Stimulated activated naive CD4-positive, alpha-beta T cell treated with Interleukin-2 at 50 U/mL for 16 hours (primary cell): ENCODE measurements at regions not wholly inside any gene's neighbourhood (a gene's known extent, or its start where the extent isn't known, plus 50 kb on each side); places are given as distances from the start of the nearest gene placed in this dataset.
A peak's percentile ranks its signal among the peaks of the same experiment; 100 is the strongest.

Experiments
- DNase-seq: peaks from one replicate; lab custom pipeline; 2025; lab: John Stamatoyannopoulos, UW

DNA sequence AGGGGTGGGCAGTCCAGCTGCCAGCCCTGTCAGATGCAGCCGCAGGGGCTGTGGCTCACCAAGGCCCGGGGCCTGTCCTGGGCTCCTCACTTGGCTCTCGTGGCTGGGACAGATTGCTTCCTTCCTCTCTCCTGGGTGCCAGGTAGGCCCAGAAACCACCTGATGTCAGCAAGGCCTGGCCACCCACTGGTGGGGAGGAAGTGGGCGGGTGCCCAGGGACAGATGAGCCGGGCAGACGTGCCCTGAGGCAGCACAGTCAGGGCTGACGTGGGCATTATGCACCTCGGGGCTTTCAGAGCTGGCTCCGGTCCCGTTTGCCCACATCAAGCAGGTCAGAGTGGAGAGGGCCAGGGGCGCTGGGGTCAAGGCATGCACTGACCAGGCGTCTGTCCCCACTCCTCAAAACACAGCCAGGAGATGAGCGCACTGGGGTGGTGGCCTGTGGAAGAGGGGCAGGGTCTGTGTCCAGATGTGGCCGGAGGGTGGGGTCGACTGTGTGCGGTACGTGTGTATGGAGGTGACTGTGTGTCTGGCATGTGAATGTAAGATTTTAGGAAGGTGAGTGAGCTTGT is 133.2 kb upstream of the PTPN1 start:
- DNase-seq: no peak

- DNase-seq: no peak
Observed at GRCh38 chr20:50378170-50379000, 131.8 kb upstream of the PTPN1 start.

DNA sequence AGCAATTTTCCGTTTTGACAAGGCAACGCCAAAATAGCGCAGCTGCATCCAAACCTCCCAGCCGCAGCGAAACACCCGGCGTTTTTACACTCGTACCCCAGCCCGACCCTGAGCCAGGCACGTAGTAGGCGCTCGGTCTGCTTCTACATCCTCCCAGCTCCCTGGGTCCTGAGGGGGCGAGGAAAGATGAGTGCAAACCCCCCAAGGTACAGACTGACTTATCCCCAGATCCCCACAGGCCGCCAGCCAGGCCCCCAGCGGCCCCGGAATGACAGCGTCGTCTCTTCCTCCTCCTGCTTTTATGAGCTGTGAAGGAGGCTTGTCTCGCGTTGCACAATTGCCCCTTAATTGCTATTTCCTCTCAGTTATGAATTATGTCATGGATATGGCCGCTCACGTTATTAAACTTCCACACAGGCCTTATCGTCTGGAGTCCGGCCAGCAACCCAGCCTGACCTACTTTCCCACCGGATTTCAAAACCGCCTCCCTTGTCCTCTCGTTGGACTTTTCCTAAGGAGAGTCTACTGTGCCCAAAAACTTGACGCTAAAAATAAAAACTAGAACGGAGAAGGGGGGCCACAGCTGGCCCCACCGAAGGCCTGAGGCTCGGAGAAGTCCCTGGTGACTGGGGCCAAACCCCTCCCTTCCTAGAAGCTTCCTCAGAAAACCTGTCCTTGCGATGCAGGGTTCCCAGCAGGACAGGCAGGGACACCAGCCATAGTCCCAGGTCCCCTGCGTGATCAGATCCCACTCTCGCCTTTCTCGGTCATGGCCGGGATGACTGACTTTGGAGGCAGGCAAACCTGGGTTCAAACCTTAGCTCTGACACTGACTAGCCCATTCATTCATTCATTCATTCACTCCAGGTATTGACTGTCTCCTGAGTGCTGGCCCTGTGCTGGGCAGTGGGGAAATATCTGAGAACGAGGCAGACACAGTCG is 130.9 kb upstream of the PTPN1 start:
- DNase-seq: no peak

DNA sequence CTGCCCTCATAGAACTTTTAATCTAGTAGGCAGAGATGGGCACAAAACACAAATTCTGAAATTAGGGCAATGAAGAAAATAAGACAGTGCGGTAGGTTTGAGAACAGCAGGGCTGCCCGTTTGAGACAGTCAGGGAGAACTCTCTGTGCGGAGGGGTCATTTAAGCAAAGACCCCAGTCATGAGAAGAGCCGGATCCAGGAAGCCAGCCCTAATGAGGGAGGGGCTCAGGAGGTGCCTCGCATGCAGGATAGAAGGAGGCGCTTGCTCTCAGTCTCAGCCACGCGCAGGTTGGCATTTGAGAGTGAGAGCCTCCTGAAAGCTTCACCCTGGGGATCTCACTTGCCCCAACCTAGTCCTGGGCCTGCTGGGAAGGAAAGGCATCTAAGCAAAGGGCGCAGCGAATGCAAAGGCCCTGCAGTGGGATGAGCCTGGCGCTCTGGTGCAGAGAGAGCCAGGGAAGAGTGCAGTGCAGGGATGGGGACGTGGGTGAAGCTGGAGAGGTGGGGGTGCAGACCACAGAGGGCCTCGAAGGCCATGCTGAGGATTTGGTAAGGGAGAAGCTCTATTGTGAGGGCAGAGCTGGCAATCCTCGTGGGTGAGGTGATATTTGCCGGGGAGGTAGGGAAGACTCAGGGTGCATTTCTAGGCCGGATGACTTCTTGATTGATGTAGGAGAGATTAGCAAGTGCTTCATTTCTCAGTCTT is 130.0 kb upstream of the PTPN1 start:
- DNase-seq: no peak

- DNase-seq: no peak
Observed at GRCh38 chr20:50380697-50381040, 129.5 kb upstream of the PTPN1 start.

- no peak for DNase-seq
Observed at GRCh38 chr20:50381075-50381732, 129.0 kb upstream of the PTPN1 start.

- DNase-seq: no peak
Observed at GRCh38 chr20:50381771-50382593, 128.2 kb upstream of the PTPN1 start.

DNA sequence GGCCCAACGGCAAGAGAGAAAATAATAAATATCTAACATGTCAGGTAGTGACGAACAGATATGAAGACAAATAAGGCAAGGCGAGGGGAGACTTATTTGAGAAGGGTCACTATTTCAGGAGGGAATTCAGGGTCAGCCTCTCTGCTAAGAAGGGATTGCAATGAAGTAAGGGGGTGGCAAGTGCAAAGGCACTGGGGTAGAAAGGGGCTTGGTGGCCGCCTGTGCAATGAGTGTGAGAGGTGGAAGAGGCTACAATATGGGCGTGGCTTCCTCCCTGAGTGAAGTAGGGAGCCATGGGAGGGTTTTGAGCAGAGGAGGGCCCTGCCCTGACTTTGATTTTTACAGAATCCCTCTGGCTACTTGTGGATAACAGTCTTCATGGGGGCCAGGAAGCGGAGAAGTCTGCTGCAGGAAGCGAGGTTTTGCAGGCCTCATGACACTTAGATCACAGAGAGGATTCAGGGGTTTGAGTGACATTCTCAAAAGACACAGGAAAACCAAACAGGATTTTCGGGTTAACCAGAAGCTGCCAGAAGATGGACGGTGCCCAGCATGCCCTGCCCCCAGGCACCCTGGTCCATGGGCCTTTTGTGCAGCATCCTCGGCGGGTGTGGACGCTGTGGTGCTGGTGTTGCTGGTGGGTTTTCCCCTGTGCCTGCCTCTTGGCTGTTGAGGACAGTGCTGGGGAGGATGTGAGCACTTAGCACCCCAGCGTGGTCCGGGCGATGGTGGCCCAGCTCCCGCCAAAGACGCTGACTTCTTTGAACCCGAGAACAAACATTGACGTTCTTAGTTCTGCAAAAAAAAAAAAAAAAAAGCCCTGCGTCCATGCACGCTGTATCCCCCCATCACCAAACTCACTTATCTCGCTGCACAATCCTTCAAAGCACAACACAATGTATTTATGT is 124.2 kb upstream of the PTPN1 start:
- peak; percentile 22 for DNase-seq

GRCh38 chr20:50386641-50386960 is 123.6 kb upstream of the PTPN1 start:
- no peak for DNase-seq

- no peak for DNase-seq
Observed at GRCh38 chr20:50387218-50387995, 122.8 kb upstream of the PTPN1 start.

- DNase-seq: no peak
Observed at GRCh38 chr20:50387996-50388332, 122.2 kb upstream of the PTPN1 start.

DNA sequence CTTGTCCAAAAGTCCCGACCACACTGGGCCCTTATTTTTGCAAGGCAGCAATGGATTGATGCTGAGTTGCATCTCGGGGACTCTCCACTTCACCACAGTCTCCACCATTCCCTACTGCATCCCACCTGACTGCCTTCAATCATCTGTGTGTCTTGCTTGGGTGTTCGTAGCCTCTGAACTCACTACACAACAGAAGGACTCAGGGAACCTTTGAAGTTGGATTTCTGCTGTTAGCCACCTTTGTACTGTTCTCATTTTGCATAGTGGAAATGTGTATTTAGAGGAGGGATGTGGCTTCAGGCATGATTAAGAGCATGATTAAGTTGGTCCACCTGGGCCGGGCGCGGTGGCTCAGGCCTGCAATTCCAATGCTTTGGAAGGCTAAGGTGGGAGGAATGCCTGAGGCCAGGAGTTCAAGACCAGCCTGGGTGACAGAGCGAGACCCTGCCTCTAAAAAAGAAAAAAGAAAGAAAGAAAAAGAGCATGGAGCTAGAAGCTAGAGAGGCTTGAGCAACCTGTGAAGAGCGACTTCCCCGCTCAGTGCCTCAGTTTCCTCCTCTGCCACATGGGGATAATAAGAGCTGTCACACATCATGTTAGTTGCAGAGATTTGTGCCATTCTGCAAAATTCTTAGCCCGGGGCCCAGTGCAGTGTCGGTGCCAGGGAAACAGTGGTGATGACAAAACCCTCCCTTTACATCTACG is 121.3 kb upstream of the PTPN1 start:
- DNase-seq: no peak

DNA sequence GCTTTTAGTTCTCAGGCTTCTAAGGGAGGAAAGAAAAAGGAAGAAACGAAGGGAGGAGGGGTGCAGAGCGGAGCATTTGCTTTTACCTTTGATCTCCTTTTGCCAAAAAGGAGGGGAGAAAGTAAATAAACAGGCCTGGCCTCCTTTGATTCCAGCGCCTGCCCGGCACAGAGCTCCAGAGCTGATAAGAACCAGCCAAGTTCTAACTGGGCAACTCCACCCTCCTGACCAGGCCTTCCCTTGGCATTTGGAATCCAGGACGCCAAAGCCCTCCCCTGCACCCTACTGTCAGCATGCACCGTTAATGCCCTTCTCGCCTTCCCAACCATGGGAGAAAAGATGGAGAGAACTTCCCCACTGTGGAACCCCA is 120.8 kb upstream of the PTPN1 start:
- DNase-seq: no peak

DNA sequence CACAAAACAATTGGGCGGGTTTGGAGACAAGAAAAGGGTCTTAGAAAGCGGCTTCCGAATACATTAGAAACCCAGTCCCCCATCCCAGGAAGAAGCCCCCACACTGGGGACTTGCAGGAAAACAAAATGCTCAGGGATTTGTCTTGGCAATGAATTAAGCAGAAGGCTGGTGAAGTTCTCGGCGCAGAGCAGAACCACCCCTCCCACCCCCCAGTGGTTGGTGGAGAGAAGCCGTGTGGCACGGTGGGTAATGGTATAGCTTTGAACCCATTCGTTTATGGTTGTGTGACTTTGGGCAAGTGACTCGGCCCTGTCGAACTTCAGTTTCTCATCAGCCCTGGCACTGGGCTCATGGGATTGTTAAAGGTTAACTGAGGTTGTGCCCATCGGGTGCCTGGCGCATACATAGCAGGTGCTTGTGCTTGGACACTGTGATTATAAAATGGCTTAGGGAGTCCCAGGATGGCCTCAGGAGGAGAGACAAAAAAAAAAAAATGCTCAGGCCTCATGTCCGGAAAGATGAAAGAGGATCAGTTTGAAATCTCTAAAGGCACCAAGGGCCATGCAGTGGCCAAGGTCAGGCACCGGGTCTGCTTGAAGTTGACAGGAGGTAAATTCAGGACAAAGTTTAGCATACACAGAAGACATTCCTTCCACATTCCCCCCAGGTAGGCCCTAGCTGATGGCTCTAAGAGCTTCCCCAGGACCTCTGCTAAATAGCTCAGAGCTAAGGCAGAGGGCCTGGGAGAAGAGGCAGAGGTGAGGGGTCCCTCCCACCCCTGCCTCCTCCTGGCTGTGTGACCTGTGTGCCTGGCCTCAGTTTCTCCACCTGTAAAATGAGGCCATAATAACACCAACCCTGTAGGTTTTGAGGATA is 120.1 kb upstream of the PTPN1 start:
- no peak for DNase-seq

DNA sequence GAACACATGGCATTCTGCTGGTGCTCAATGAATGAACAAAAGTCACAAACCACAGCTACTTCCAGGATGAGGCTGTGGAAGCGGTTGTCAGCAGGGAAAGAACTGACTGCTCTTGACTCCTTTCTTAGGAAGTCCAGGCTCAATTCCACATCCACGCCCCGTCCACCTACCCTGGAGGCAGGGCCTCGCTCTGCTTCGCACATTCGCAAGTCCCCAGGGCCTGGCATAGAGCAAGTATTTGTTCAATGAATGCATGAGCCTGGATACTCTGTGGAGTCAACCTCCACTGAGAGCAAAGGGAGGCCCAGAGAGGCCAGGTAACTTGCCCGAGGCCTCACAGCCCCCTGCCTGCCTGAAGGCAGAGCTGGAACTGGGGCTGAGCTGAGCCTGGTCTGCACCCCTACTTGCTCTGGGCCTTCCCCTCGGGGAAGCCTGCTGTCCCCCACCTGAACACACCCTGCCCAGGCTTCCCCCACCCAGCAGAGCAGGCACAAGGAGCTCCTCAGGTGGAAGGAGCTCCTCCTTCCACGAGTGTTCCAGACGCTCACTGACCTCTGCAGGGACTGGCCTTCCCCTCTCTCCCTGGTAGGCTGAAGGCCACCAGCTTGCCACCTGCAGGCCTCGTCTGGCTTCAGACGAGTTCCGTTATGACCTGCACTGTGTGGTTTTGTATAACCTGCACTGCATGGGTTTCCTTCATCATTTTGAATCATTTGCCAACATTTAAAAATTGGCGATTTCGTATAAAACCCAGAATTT is 119.3 kb upstream of the PTPN1 start:
- no peak for DNase-seq

DNA sequence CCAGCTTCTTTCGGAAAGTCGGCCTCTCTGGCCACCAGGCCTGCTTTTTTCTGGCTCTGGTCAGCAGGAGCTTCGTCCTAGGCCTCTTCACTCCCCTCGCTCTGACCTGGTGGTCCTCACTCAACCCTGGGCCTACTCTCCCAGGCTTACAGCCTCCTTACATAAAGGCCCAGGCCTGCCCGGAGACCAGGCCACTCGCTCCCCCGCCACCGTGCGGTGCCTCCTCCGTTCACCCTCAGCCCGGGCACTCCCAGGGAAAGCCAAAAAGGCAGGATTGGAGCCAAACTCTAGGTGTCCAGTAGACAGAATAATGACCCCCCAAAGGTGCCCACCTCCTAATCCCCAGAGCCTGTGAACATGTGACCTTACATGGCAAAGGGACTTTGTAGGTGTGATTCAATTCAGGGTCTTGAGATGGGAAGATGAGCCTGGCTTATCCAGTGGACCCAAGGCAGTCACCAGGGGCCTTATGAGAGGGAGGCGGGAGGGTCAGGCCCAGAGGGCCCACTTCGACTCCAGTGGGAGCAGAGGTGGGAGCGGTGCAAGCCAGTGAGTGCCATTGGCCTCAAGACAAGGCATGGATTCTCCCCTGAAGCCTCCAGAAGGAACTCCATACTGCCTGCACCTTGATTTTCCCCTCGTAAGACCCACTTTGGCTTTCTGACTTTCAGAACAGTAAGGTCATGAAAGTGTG is 118.6 kb upstream of the PTPN1 start:
- DNase-seq: no peak
